ENCODE measurements at regions not wholly inside any gene's neighbourhood (a gene's known extent, or its start where the extent isn't known, plus 50 kb on each side); places are given as distances from the start of the nearest gene placed in this dataset.

GRCh38 chr7:66537876-66538275, 90.8 kb upstream of the KCTD7 start:
- Histone ChIP-seq H3K27ac (ENCODE audit: low read length in 2 of 2) (no peak overlapping the region), H3K36me3 (replicated peaks in 1 of 2; ENCODE audit: control extremely low read depth in 1 of 2, control insufficient read depth in 1 of 2, extremely low read depth in 1 of 2, insufficient read depth in 2 of 2, low read length in 1 of 2) (peaks cover 0 to 2% of the 10 kb centered on the region in 2 experiments), H2AFZ (ENCODE audit: insufficient read depth, low read depth, low read length, poor library complexity, severe bottlenecking) (no peak overlapping the region), H3K4me1 (ENCODE audit: control insufficient read depth in 2 of 2, insufficient read depth in 2 of 2, low read length in 2 of 2) (no peaks in the 10 kb centered on the region), H3K9ac (ENCODE audit: low read length) (no peak overlapping the region), H3K79me2 (ENCODE audit: control insufficient read depth, insufficient read depth, low read length) (no peaks in the 10 kb centered on the region), H3K4me3 (ENCODE audit: control extremely low read depth in 1 of 5, extremely low read depth in 1 of 5, insufficient read depth in 1 of 5, low read depth in 2 of 5, low read length in 4 of 5) (no peak overlapping the region), H3K4me2 (replicated peaks; ENCODE audit: low read depth, low read length, poor library complexity, severe bottlenecking) (no peak overlapping the region), H3K27me3 (replicated peaks in 1 of 4; ENCODE audit: control extremely low read depth in 1 of 4, control insufficient read depth in 3 of 4, insufficient read depth in 4 of 4, low read length in 3 of 4) (no peaks in the 10 kb centered on the region), H4K20me1 (ENCODE audit: control insufficient read depth, insufficient read depth, low read length, poor library complexity, severe bottlenecking) (no peaks in the 10 kb centered on the region), H3K9me3 (ENCODE audit: control extremely low read depth in 1 of 3, control insufficient read depth in 2 of 3, insufficient read depth in 1 of 3, low read length in 2 of 3) (no peaks in the 10 kb centered on the region)
- Mint-ChIP-seq H3K9me3 (ENCODE audit: insufficient read depth) (no peaks in the 10 kb centered on the region), H3K27me3 (no peaks in the 10 kb centered on the region), H3K4me3 (no peak overlapping the region), H3K27ac (no peak overlapping the region), H3K4me1 (no peaks in the 10 kb centered on the region)
- DNase-seq (no peak), ATAC-seq (ENCODE audit: low read depth) (no peak)
- ChIA-PET CTCF (interaction anchor here (0.7 to 1.7 kb wide), 2 partner anchors 19 to 24 kb away, joined by 4 read pairs; no protein-coding TSS in a partner anchor), POLR2A (no interaction called here)
- no CpG with 5 or more reads among the region's 1 CpG for WGBS (ENCODE audit: insufficient coverage)
- no peak for TF ChIP-seq EZH2 (IDR thresholded peaks at IDR 0.05; ENCODE audit: borderline replicate concordance, insufficient read depth, low read depth, low read length, poor library complexity, severe bottlenecking)
- TF ChIP-seq CTCF (IDR thresholded peaks at IDR 0.05): no peak
- intact Hi-C loops (cut with micrococcal nuclease): no loop called here

- ChIA-PET POLR2A (no interaction called here), CTCF (interaction anchor here (1.7 kb wide), 1 partner anchor 18 kb away, joined by 4 read pairs; no protein-coding TSS in a partner anchor)
- H3K4me3 ChIP-seq (ENCODE audit: control extremely low read depth in 1 of 5, extremely low read depth in 1 of 5, insufficient read depth in 1 of 5, low read depth in 2 of 5, low read length in 4 of 5): no peak overlapping the region
- no peak overlapping the region for H2AFZ ChIP-seq (ENCODE audit: insufficient read depth, low read depth, low read length, poor library complexity, severe bottlenecking)
- no peak overlapping the region for H3K4me2 ChIP-seq (replicated peaks; ENCODE audit: low read depth, low read length, poor library complexity, severe bottlenecking)
- no peak for TF ChIP-seq CTCF (IDR thresholded peaks at IDR 0.05)
- TF ChIP-seq EZH2 (IDR thresholded peaks at IDR 0.05; ENCODE audit: borderline replicate concordance, insufficient read depth, low read depth, low read length, poor library complexity, severe bottlenecking): no peak
- no peak overlapping the region for H3K27ac ChIP-seq (ENCODE audit: low read length in 2 of 2)
- ATAC-seq (ENCODE audit: low read depth) (no peak), DNase-seq (no peak)
- no peaks in the 10 kb centered on the region for H4K20me1 ChIP-seq (ENCODE audit: control insufficient read depth, insufficient read depth, low read length, poor library complexity, severe bottlenecking)
- intact Hi-C loops (cut with micrococcal nuclease): no loop called here
- Mint-ChIP-seq H3K27me3 (no peaks in the 10 kb centered on the region), H3K4me3 (no peak overlapping the region), H3K27ac (no peak overlapping the region), H3K4me1 (no peaks in the 10 kb centered on the region), H3K9me3 (ENCODE audit: insufficient read depth) (no peaks in the 10 kb centered on the region)
- no peak overlapping the region for H3K9ac ChIP-seq (ENCODE audit: low read length)
- no peaks in the 10 kb centered on the region for H3K9me3 ChIP-seq (ENCODE audit: control extremely low read depth in 1 of 3, control insufficient read depth in 2 of 3, insufficient read depth in 1 of 3, low read length in 2 of 3)
- H3K4me1 ChIP-seq (ENCODE audit: control insufficient read depth in 2 of 2, insufficient read depth in 2 of 2, low read length in 2 of 2): no peaks in the 10 kb centered on the region
- H3K36me3 ChIP-seq (replicated peaks in 1 of 2; ENCODE audit: control extremely low read depth in 1 of 2, control insufficient read depth in 1 of 2, extremely low read depth in 1 of 2, insufficient read depth in 2 of 2, low read length in 1 of 2): peaks cover 0 to 2% of the 10 kb centered on the region in 2 experiments
- no peaks in the 10 kb centered on the region for H3K79me2 ChIP-seq (ENCODE audit: control insufficient read depth, insufficient read depth, low read length)
- WGBS (ENCODE audit: insufficient coverage): 92% methylated on average over 3 of the region's 3 CpGs
- no peaks in the 10 kb centered on the region for H3K27me3 ChIP-seq (replicated peaks in 1 of 4; ENCODE audit: control extremely low read depth in 1 of 4, control insufficient read depth in 3 of 4, insufficient read depth in 4 of 4, low read length in 3 of 4)
These were observed 89.4 kb upstream of the KCTD7 start for GRCh38 chr7:66539264-66539623.

Data from B cell (primary cell).